Epithelial cell of esophagus (primary cell): ENCODE measurements at regions not wholly inside any gene's neighbourhood (a gene's known extent, or its start where the extent isn't known, plus 50 kb on each side); places are given as distances from the start of the nearest gene placed in this dataset.

ENCODE experiments used
- DNase-seq: peaks from one replicate; pipeline ENCODE4 v3.0.0; 2010; ENCODE audit warnings: low read depth
- H3K4me3 ChIP-seq: 2 replicates; pipeline ENCODE4 v1.5.1; 2011; ENCODE audit warnings: mild to moderate bottlenecking, low read length, control low read depth
- TF ChIP-seq, protein P1 (sequence below): IDR thresholded peaks from 2 replicates; pipeline ENCODE4 v1.5.1; 2011; ENCODE audit warnings: low read depth, mild to moderate bottlenecking, low read length, control low read depth, inconsistent platforms; ENCODE audit not compliant: insufficient read depth; ENCODE audit errors: missing control alignments

DNA sequence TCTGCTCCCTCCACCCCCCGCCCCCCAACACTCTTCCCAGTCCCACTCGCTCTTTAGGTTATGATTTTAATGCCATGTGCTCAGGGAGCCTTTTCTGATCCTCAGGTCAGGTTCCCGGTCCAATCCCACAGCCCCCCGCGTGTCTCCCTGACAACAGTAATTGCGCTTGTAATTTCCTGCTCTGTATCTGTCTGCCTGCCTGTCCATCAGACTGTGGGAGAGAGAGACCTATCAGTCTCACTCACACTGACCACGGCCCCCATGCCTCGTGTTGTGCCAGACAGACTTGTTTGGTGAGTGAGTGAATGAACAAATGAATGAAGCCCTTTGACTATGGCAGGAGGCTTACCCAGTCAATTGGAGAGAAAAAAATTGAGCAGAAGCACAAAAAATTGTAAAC, 50.8 kb upstream of the ECE1 start:
- no peak overlapping the region for H3K4me3 ChIP-seq

DNA sequence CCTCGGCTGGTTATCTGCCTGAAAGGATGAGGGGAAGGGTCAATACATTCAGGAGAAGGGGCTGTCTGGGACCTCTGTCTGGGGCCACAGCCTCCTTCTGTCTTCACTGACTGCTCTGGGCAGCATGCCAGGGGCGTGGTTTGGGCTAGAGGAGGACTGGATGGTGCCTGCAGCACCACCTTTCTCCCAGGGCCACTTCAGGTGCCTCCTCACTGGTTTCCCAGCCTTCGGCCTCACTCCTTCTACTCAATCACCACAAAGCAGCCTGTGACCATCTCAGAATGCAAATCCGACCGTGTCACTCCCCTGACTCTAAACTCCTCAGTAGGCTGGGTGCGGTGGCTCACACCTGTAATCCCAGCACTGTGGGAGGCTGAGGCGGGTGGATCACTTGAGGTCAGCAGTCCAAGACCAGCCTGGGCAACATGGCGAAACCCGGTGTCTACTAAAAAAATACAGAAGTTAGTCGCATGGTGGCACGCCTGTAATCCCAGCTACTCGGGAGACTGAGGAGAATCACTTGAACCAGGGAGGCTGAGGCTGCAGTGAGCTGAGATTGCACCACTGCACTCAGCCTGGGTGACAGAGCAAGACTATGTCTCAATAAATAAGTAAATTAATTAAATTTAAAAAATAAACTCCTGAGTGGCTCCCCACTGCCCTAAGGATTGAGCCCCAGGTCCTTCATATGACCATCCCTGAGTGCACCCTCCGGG, 50.1 kb upstream of the ECE1 start:
- TF ChIP-seq, protein P1, sequence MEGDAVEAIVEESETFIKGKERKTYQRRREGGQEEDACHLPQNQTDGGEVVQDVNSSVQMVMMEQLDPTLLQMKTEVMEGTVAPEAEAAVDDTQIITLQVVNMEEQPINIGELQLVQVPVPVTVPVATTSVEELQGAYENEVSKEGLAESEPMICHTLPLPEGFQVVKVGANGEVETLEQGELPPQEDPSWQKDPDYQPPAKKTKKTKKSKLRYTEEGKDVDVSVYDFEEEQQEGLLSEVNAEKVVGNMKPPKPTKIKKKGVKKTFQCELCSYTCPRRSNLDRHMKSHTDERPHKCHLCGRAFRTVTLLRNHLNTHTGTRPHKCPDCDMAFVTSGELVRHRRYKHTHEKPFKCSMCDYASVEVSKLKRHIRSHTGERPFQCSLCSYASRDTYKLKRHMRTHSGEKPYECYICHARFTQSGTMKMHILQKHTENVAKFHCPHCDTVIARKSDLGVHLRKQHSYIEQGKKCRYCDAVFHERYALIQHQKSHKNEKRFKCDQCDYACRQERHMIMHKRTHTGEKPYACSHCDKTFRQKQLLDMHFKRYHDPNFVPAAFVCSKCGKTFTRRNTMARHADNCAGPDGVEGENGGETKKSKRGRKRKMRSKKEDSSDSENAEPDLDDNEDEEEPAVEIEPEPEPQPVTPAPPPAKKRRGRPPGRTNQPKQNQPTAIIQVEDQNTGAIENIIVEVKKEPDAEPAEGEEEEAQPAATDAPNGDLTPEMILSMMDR = no peak
- H3K4me3 ChIP-seq = no peak overlapping the region
- peak; percentile 34 for DNase-seq

More for the DNA sequence above, 50.8 kb upstream of the ECE1 start:
- TF ChIP-seq, protein P1 = no peak
- DNase-seq = no peak
